Neural cell (in vitro differentiated cells): ENCODE measurements at regions not wholly inside any gene's neighbourhood (a gene's known extent, or its start where the extent isn't known, plus 50 kb on each side); places are given as distances from the start of the nearest gene placed in this dataset.

Source experiments
- POLR2AphosphoS5 ChIP-seq: IDR thresholded peaks from 2 replicates; pipeline ENCODE4 v1.6.1; 2012
- SMC3 ChIP-seq: fragments of 450-650 bp; conservative IDR thresholded peaks from 2 replicates; pipeline ENCODE4 v1.6.1; 2014; ENCODE audit warnings: antibody characterized with exemption, mild to moderate bottlenecking, moderate library complexity; ENCODE audit not compliant: poor library complexity
- TF ChIP-seq, protein P1 (sequence below): fragments of 450-650 bp; IDR thresholded peaks from 2 replicates; pipeline ENCODE4 v1.5.1; 2014; ENCODE audit warnings: antibody characterized with exemption, mild to moderate bottlenecking, moderate library complexity; ENCODE audit not compliant: poor library complexity, severe bottlenecking

DNA sequence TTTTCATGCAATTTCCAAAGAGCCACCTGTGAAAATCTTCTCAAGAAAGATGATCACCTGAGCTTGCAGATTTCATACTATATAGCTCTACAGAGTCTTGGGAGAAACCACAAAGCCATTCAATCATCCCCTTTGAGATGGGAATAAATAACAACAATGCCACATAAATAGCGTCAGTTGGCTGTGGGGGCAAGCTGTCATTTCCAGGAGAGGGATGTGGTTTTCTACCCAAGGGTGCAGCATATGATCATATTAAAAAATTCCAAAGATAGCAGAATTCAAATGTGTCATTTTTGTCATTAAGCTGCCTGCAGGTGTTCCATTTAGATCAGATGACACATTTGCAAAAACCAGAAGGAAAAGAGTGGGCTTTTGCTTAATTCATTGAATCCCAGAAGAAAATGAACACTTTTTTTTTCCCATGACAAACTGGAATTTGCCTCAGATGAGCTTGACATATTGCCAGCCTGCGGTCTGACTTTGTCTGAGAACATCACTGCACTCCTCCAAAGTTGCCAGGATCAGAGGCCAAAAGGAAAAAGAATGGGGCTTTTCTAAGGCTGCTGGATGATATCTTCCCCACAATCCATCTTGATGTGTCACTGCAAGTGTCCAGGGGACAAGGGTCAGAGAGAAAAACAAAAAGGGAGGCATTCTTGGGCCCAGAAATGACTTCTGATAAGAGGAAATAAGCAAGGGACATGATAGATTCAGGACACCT lies 314.1 kb upstream of the USP25 start:
- TF ChIP-seq SMC3 (no peak), POLR2AphosphoS5 (no peak)
- TF ChIP-seq, protein P1, sequence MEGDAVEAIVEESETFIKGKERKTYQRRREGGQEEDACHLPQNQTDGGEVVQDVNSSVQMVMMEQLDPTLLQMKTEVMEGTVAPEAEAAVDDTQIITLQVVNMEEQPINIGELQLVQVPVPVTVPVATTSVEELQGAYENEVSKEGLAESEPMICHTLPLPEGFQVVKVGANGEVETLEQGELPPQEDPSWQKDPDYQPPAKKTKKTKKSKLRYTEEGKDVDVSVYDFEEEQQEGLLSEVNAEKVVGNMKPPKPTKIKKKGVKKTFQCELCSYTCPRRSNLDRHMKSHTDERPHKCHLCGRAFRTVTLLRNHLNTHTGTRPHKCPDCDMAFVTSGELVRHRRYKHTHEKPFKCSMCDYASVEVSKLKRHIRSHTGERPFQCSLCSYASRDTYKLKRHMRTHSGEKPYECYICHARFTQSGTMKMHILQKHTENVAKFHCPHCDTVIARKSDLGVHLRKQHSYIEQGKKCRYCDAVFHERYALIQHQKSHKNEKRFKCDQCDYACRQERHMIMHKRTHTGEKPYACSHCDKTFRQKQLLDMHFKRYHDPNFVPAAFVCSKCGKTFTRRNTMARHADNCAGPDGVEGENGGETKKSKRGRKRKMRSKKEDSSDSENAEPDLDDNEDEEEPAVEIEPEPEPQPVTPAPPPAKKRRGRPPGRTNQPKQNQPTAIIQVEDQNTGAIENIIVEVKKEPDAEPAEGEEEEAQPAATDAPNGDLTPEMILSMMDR: no peak
